ENCODE measurements at regions not wholly inside any gene's neighbourhood (a gene's known extent, or its start where the extent isn't known, plus 50 kb on each side); places are given as distances from the start of the nearest gene placed in this dataset.
"Not testable (repeated sequence)": the region's sequence is repeated elsewhere in the genome, so short reads cannot be mapped to it uniquely, and the experiment has no call there.

- Histone ChIP-seq H3K27me3 (ENCODE audit: control insufficient read depth in 3 of 3, insufficient read depth in 3 of 3, low read length in 3 of 3) (peaks cover 0 to 7% (median 0%) of the 10 kb centered on the region in 3 donors), H3K9ac (ENCODE audit: low read depth in 1 of 3, low read length in 3 of 3) (no peak overlapping the region), H3K9me3 (ENCODE audit: control insufficient read depth in 3 of 3, low read length in 3 of 3) (no peaks in the 10 kb centered on the region), H3K4me1 (ENCODE audit: control insufficient read depth in 3 of 3, insufficient read depth in 3 of 3, low read length in 3 of 3) (no peaks in the 10 kb centered on the region), H3K36me3 (ENCODE audit: control insufficient read depth in 3 of 3, insufficient read depth in 3 of 3, low read length in 3 of 3) (no peaks in the 10 kb centered on the region), H3K27ac (ENCODE audit: low read depth, low read length) (no peak overlapping the region), H3K4me3 (ENCODE audit: low read length in 3 of 3) (no peak overlapping the region)
Observed at GRCh38 chr9:108751369-108751768, 104.4 kb downstream of the ACTL7B start.

- Histone ChIP-seq H3K4me1 (ENCODE audit: control insufficient read depth in 3 of 3, insufficient read depth in 3 of 3, low read length in 3 of 3) (no peaks in the 10 kb centered on the region), H3K9me3 (ENCODE audit: control insufficient read depth in 3 of 3, low read length in 3 of 3) (no peaks in the 10 kb centered on the region), H3K4me3 (ENCODE audit: low read length in 3 of 3) (no peak overlapping the region), H3K9ac (ENCODE audit: low read depth in 1 of 3, low read length in 3 of 3) (no peak overlapping the region), H3K27me3 (ENCODE audit: control insufficient read depth in 3 of 3, insufficient read depth in 3 of 3, low read length in 3 of 3) (peaks cover 0 to 7% (median 0%) of the 10 kb centered on the region in 3 donors), H3K36me3 (ENCODE audit: control insufficient read depth in 3 of 3, insufficient read depth in 3 of 3, low read length in 3 of 3) (no peaks in the 10 kb centered on the region), H3K27ac (ENCODE audit: low read depth, low read length) (no peak overlapping the region)
Observed at GRCh38 chr9:108750661-108751215, 105.0 kb downstream of the ACTL7B start.

DNA sequence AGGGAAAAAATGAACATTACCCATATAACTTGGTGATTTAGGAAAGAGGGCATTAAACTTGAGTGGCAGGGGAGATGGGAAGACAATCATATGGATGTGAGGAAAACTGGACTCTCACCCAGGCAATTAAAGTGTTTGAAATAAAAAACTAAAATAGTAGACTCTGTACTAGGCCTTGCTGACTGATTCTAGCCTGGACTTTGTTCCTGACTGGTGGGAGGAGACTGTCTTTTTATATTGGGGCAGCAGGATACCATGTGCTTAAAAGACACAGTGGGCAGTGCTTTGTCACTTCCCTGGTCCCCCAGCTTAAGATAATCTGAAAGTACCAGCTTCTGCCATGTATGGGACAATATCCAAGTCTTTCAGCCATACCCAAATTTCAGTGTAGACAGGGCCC, 107.0 kb downstream of the ACTL7B start:
- no peak overlapping the region for H3K27ac ChIP-seq (ENCODE audit: low read depth, low read length)
- H3K27me3 ChIP-seq (ENCODE audit: control insufficient read depth in 3 of 3, insufficient read depth in 3 of 3, low read length in 3 of 3) = peaks cover 0 to 2% (median 0%) of the 10 kb centered on the region in 3 donors
- no peak overlapping the region for H3K9ac ChIP-seq (ENCODE audit: low read depth in 1 of 3, low read length in 3 of 3)
- H3K36me3 ChIP-seq (ENCODE audit: control insufficient read depth in 3 of 3, insufficient read depth in 3 of 3, low read length in 3 of 3) = no peaks in the 10 kb centered on the region
- H3K9me3 ChIP-seq (ENCODE audit: control insufficient read depth in 3 of 3, low read length in 3 of 3) = no peaks in the 10 kb centered on the region
- H3K4me3 ChIP-seq (ENCODE audit: low read length in 3 of 3) = no peak overlapping the region
- H3K4me1 ChIP-seq (ENCODE audit: control insufficient read depth in 3 of 3, insufficient read depth in 3 of 3, low read length in 3 of 3) = peaks cover 0 to 2% (median 0%) of the 10 kb centered on the region in 3 donors

DNA sequence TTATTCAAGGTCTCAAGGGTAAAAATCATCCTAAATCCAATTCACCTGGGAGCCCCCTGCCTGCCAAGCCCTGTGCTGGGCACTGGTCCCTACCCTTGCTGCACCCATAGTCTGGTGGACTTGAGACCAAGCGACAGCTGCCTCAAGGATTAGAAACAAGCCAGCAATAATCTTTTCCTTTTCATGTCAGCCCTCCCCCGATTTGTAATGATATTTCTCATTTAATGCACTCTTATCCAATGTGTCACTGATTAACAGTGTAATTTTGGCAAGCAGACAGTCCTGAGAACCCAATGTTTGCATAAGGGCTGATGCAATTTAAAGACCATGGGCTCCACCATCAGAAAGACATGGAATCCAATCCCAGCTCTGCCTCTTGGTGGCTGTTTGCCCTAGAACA, 108.9 kb downstream of the ACTL7B start:
- Histone ChIP-seq H3K36me3 (ENCODE audit: control insufficient read depth in 3 of 3, insufficient read depth in 3 of 3, low read length in 3 of 3) (no peaks in the 10 kb centered on the region), H3K27ac (ENCODE audit: low read depth, low read length) (no peak overlapping the region), H3K4me1 (ENCODE audit: control insufficient read depth in 3 of 3, insufficient read depth in 3 of 3, low read length in 3 of 3) (peaks cover 0 to 4% (median 0%) of the 10 kb centered on the region in 3 donors), H3K27me3 (ENCODE audit: control insufficient read depth in 3 of 3, insufficient read depth in 3 of 3, low read length in 3 of 3) (no peaks in the 10 kb centered on the region), H3K9me3 (ENCODE audit: control insufficient read depth in 3 of 3, low read length in 3 of 3) (no peaks in the 10 kb centered on the region), H3K4me3 (ENCODE audit: low read length in 3 of 3) (no peak overlapping the region), H3K9ac (ENCODE audit: low read depth in 1 of 3, low read length in 3 of 3) (no peak overlapping the region)

DNA sequence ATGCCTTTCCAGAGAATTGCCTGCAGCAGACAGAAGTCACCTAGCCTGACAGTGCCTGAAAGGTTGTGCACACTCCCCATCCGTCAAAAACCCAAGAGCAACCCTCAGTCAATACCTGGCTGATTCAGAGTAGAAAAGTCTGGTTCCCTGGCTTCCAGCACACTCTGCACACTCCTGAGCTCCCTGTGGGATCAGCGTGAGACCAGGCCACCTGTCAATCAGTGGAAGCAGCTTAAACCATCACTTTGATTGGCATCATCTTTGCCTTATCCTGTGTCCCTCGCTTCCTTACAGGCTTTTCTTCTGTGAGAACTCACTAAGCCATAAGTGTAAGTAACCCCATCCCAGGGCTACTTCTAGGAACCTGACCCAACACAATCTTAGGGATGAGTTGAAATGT, 109.8 kb downstream of the ACTL7B start:
- H3K27ac ChIP-seq (ENCODE audit: low read depth, low read length) = no peak overlapping the region
- no peaks in the 10 kb centered on the region for H3K36me3 ChIP-seq (ENCODE audit: control insufficient read depth in 3 of 3, insufficient read depth in 3 of 3, low read length in 3 of 3)
- H3K4me1 ChIP-seq (ENCODE audit: control insufficient read depth in 3 of 3, insufficient read depth in 3 of 3, low read length in 3 of 3) = peaks cover 0 to 4% (median 0%) of the 10 kb centered on the region in 3 donors
- H3K27me3 ChIP-seq (ENCODE audit: control insufficient read depth in 3 of 3, insufficient read depth in 3 of 3, low read length in 3 of 3) = no peaks in the 10 kb centered on the region
- H3K9me3 ChIP-seq (ENCODE audit: control insufficient read depth in 3 of 3, low read length in 3 of 3) = no peaks in the 10 kb centered on the region
- H3K9ac ChIP-seq (ENCODE audit: low read depth in 1 of 3, low read length in 3 of 3) = no peak overlapping the region
- no peak overlapping the region for H3K4me3 ChIP-seq (ENCODE audit: low read length in 3 of 3)

- Histone ChIP-seq H3K36me3 (ENCODE audit: control insufficient read depth in 3 of 3, insufficient read depth in 3 of 3, low read length in 3 of 3) (no peaks in the 10 kb centered on the region), H3K9ac (ENCODE audit: low read depth in 1 of 3, low read length in 3 of 3) (no peak overlapping the region), H3K27ac (ENCODE audit: low read depth, low read length) (no peak overlapping the region), H3K4me1 (ENCODE audit: control insufficient read depth in 3 of 3, insufficient read depth in 3 of 3, low read length in 3 of 3) (peaks cover 0 to 4% (median 0%) of the 10 kb centered on the region in 3 donors), H3K4me3 (ENCODE audit: low read length in 3 of 3) (no peak overlapping the region), H3K9me3 (ENCODE audit: control insufficient read depth in 3 of 3, low read length in 3 of 3) (no peaks in the 10 kb centered on the region), H3K27me3 (ENCODE audit: control insufficient read depth in 3 of 3, insufficient read depth in 3 of 3, low read length in 3 of 3) (no peaks in the 10 kb centered on the region)
Observed at GRCh38 chr9:108744641-108745040, 111.1 kb downstream of the ACTL7B start.

DNA sequence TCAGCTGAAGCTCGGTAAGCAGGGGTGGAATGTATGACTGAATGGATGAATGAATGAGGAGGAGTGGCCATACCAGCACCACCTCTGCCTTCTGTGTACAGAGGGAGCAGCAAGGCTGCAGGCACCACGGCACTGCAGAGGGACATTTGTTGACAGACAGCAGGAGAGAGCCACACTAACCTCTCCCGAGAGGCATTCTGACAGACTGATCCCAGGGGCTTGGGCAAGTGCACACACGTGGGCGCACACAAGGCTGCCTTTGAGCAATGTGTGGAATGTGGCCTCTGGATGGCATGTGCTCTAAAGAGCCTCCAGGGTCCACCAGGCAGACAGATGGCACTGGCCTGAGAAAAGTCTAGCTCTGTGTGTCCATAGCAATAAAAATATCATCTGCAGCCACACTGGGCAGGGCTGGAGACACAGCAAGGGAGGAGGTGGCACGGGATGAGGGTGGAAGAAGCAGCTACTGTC, 111.8 kb downstream of the ACTL7B start:
- Histone ChIP-seq H3K27ac (ENCODE audit: low read depth, low read length) (no peak overlapping the region), H3K9me3 (ENCODE audit: control insufficient read depth in 3 of 3, low read length in 3 of 3) (no peaks in the 10 kb centered on the region), H3K27me3 (ENCODE audit: control insufficient read depth in 3 of 3, insufficient read depth in 3 of 3, low read length in 3 of 3) (no peaks in the 10 kb centered on the region), H3K4me3 (ENCODE audit: low read length in 3 of 3) (no peak overlapping the region), H3K36me3 (ENCODE audit: control insufficient read depth in 3 of 3, insufficient read depth in 3 of 3, low read length in 3 of 3) (no peaks in the 10 kb centered on the region), H3K4me1 (ENCODE audit: control insufficient read depth in 3 of 3, insufficient read depth in 3 of 3, low read length in 3 of 3) (peaks cover 0 to 4% (median 0%) of the 10 kb centered on the region in 3 donors), H3K9ac (ENCODE audit: low read depth in 1 of 3, low read length in 3 of 3) (peak overlapping the region in 1 of 3 donors; percentile 16)

DNA sequence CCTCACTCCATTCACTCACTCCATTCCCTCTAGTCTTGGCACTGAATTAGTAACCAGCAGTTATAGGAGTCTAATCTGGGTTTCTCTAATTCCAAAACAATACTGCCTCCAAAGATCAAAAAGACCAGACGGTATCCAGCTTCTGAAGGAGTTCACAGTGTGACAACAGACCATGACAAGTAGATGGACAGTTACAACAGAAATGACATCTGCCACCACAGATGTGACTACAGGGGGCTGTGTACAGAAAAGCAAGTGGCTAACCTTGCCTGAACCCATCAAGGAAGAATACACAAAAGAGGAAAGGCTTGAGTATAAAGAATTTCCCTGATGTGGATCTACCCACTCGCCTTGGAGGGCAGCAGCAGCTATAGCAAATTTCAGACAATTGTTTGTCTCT, 112.4 kb downstream of the ACTL7B start:
- H3K27me3 ChIP-seq (ENCODE audit: control insufficient read depth in 3 of 3, insufficient read depth in 3 of 3, low read length in 3 of 3) = no peaks in the 10 kb centered on the region
- no peak overlapping the region for H3K9ac ChIP-seq (ENCODE audit: low read depth in 1 of 3, low read length in 3 of 3)
- H3K4me1 ChIP-seq (ENCODE audit: control insufficient read depth in 3 of 3, insufficient read depth in 3 of 3, low read length in 3 of 3) = peaks cover 0 to 4% (median 0%) of the 10 kb centered on the region in 3 donors
- no peaks in the 10 kb centered on the region for H3K36me3 ChIP-seq (ENCODE audit: control insufficient read depth in 3 of 3, insufficient read depth in 3 of 3, low read length in 3 of 3)
- no peaks in the 10 kb centered on the region for H3K9me3 ChIP-seq (ENCODE audit: control insufficient read depth in 3 of 3, low read length in 3 of 3)
- no peak overlapping the region for H3K27ac ChIP-seq (ENCODE audit: low read depth, low read length)
- H3K4me3 ChIP-seq (ENCODE audit: low read length in 3 of 3) = no peak overlapping the region

GRCh38 chr9:108742191-108742590, 113.6 kb downstream of the ACTL7B start:
- H3K4me1 ChIP-seq (ENCODE audit: control insufficient read depth in 3 of 3, insufficient read depth in 3 of 3, low read length in 3 of 3) = peaks cover 0 to 4% (median 0%) of the 10 kb centered on the region in 3 donors
- no peaks in the 10 kb centered on the region for H3K36me3 ChIP-seq (ENCODE audit: control insufficient read depth in 3 of 3, insufficient read depth in 3 of 3, low read length in 3 of 3)
- H3K9ac ChIP-seq (ENCODE audit: low read depth in 1 of 3, low read length in 3 of 3) = no peak overlapping the region
- no peaks in the 10 kb centered on the region for H3K27me3 ChIP-seq (ENCODE audit: control insufficient read depth in 3 of 3, insufficient read depth in 3 of 3, low read length in 3 of 3)
- no peak overlapping the region for H3K4me3 ChIP-seq (ENCODE audit: low read length in 3 of 3)
- no peaks in the 10 kb centered on the region for H3K9me3 ChIP-seq (ENCODE audit: control insufficient read depth in 3 of 3, low read length in 3 of 3)
- H3K27ac ChIP-seq (ENCODE audit: low read depth, low read length) = no peak overlapping the region

GRCh38 chr9:108731292-108731691, 124.5 kb downstream of the ACTL7B start:
- not testable (repeated sequence) for H3K27me3 ChIP-seq (ENCODE audit: control insufficient read depth in 3 of 3, insufficient read depth in 3 of 3, low read length in 3 of 3); H3K36me3 ChIP-seq (ENCODE audit: control insufficient read depth in 3 of 3, insufficient read depth in 3 of 3, low read length in 3 of 3); H3K9me3 ChIP-seq (ENCODE audit: control insufficient read depth in 3 of 3, low read length in 3 of 3); H3K4me3 ChIP-seq (ENCODE audit: low read length in 3 of 3); H3K9ac ChIP-seq (ENCODE audit: low read depth in 1 of 3, low read length in 3 of 3); H3K27ac ChIP-seq (ENCODE audit: low read depth, low read length)
- H3K4me1 ChIP-seq (ENCODE audit: control insufficient read depth in 3 of 3, insufficient read depth in 3 of 3, low read length in 3 of 3) = peaks cover 0 to 11% (median 2%) of the 10 kb centered on the region in 3 donors
